ENCODE measurements at regions not wholly inside any gene's neighbourhood (a gene's known extent, or its start where the extent isn't known, plus 50 kb on each side); places are given as distances from the start of the nearest gene placed in this dataset.

- Mint-ChIP-seq H3K4me1 (no peaks in the 10 kb centered on the region), H3K27me3 (peaks cover 3 to 16% of the 10 kb centered on the region in 2 donors), H3K36me3 (peaks cover 3% of the 10 kb centered on the region), H3K9me3 (no peaks in the 10 kb centered on the region), H3K4me3 (no peak overlapping the region), H3K27ac (no peak overlapping the region)
- ATAC-seq (replicated peaks in 1 of 4) (no peak), DNase-seq (no peak)
- CTCF ChIA-PET = no interaction called here
- POLR2A ChIA-PET = no interaction called here
- H3K4me3 ChIP-seq (ENCODE audit: control insufficient read depth in 1 of 2, extremely low read depth in 1 of 2, low read length in 1 of 2) = no peak overlapping the region
- H3K27me3 ChIP-seq (replicated peaks in 1 of 2; ENCODE audit: control insufficient read depth in 2 of 2, extremely low read depth in 1 of 2, insufficient read depth in 2 of 2, low read length in 1 of 2) = peaks cover 0 to 11% of the 10 kb centered on the region in 2 experiments
- H3K9me3 ChIP-seq = peaks cover 4% of the 10 kb centered on the region
- WGBS (ENCODE audit: insufficient coverage) = 94% methylated on average over 3 of the region's 3 CpGs
- H3K36me3 ChIP-seq (ENCODE audit: control insufficient read depth in 2 of 2, extremely low read depth in 1 of 2, insufficient read depth in 1 of 2, low read length in 1 of 2) = no peaks in the 10 kb centered on the region
- H3K27ac ChIP-seq (ENCODE audit: low read length) = no peak overlapping the region
- H3K4me1 ChIP-seq (ENCODE audit: control insufficient read depth in 1 of 2, extremely low read depth in 1 of 2, insufficient read depth in 2 of 2, low read length in 2 of 2) = no peaks in the 10 kb centered on the region
Observed at GRCh38 chr14:61847861-61848260, 85.6 kb downstream of the SNAPC1 start.

DNA sequence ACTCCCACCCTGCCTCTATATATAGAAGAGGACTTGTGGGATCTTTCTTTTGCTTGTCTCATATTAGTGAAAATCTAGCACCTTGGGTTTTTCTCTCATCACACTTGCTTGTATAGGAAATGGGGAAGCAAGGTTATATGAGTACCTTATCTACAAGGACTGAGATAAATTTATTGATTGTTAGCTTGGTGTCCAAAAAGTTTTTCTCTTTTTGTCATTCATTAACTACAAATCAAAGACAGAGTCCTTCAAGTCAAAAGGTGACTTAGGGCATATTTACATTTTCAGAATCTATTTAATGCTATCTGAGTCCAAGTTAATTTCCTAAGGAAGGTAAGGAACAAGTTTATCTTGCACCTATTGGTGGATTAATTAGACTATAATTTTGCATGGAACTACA, 92.7 kb downstream of the SNAPC1 start:
- ChIA-PET POLR2A (interaction anchor here in 1 of 2 donors (0.6 kb wide), 1 partner anchor 1305 kb away, joined by 5 read pairs; no protein-coding TSS in a partner anchor), CTCF (no interaction called here)
- Mint-ChIP-seq H3K9me3 (no peaks in the 10 kb centered on the region), H3K36me3 (peaks cover 3% of the 10 kb centered on the region), H3K27ac (no peak overlapping the region), H3K4me1 (no peaks in the 10 kb centered on the region), H3K4me3 (no peak overlapping the region), H3K27me3 (peaks cover 29 to 34% of the 10 kb centered on the region in 2 donors)
- no peak overlapping the region for H3K27ac ChIP-seq (ENCODE audit: low read length)
- H3K27me3 ChIP-seq (replicated peaks in 1 of 2; ENCODE audit: control insufficient read depth in 2 of 2, extremely low read depth in 1 of 2, insufficient read depth in 2 of 2, low read length in 1 of 2) = peaks cover 0 to 4% of the 10 kb centered on the region in 2 experiments
- no peaks in the 10 kb centered on the region for H3K9me3 ChIP-seq
- no peak for ATAC-seq (replicated peaks in 1 of 4)
- DNase-seq = no peak
- no peak overlapping the region for H3K4me3 ChIP-seq (ENCODE audit: control insufficient read depth in 1 of 2, extremely low read depth in 1 of 2, low read length in 1 of 2)
- H3K36me3 ChIP-seq (ENCODE audit: control insufficient read depth in 2 of 2, extremely low read depth in 1 of 2, insufficient read depth in 1 of 2, low read length in 1 of 2) = no peaks in the 10 kb centered on the region
- H3K4me1 ChIP-seq (ENCODE audit: control insufficient read depth in 1 of 2, extremely low read depth in 1 of 2, insufficient read depth in 2 of 2, low read length in 2 of 2) = no peaks in the 10 kb centered on the region

- DNase-seq (peak; percentile 5 to 64 (median 43)), ATAC-seq (replicated peaks in 1 of 4) (peak; percentile 75 to 94 (median 88))
- no peaks in the 10 kb centered on the region for H3K36me3 Mint-ChIP-seq
- Histone ChIP-seq H3K4me1 (ENCODE audit: control insufficient read depth in 1 of 2, extremely low read depth in 1 of 2, insufficient read depth in 2 of 2, low read length in 2 of 2) (no peaks in the 10 kb centered on the region), H3K36me3 (ENCODE audit: control insufficient read depth in 2 of 2, extremely low read depth in 1 of 2, insufficient read depth in 1 of 2, low read length in 1 of 2) (no peaks in the 10 kb centered on the region), H3K4me3 (ENCODE audit: control insufficient read depth in 1 of 2, extremely low read depth in 1 of 2, low read length in 1 of 2) (no peak overlapping the region), H3K27me3 (replicated peaks in 1 of 2; ENCODE audit: control insufficient read depth in 2 of 2, extremely low read depth in 1 of 2, insufficient read depth in 2 of 2, low read length in 1 of 2) (peaks cover 0 to 4% of the 10 kb centered on the region in 2 experiments), H3K27ac (ENCODE audit: low read length) (no peak overlapping the region), H3K9me3 (no peaks in the 10 kb centered on the region)
- H3K27me3 Mint-ChIP-seq = peaks cover 15 to 18% of the 10 kb centered on the region in 2 donors
- no peak overlapping the region for H3K27ac Mint-ChIP-seq
- no peak overlapping the region for H3K4me3 Mint-ChIP-seq
- peaks cover 0 to 10% (median 0%) of the 10 kb centered on the region in 3 donors for H3K4me1 Mint-ChIP-seq
- POLR2A ChIA-PET = interaction anchor here in 1 of 2 donors (1.1 kb wide), 1 partner anchor 18 kb away, joined by 3 read pairs; no protein-coding TSS in a partner anchor
- CTCF ChIA-PET = interaction anchor here (0.6 to 2.2 kb wide), 5 partner anchors 23 to 314 kb away, joined by 3 to 11 read pairs (median 7); no protein-coding TSS in a partner anchor
- 60% methylated on average over 1 of the region's 1 CpG for WGBS (ENCODE audit: insufficient coverage)
- no peaks in the 10 kb centered on the region for H3K9me3 Mint-ChIP-seq
Observed at GRCh38 chr14:61860294-61860918, 98.2 kb downstream of the SNAPC1 start.

DNA sequence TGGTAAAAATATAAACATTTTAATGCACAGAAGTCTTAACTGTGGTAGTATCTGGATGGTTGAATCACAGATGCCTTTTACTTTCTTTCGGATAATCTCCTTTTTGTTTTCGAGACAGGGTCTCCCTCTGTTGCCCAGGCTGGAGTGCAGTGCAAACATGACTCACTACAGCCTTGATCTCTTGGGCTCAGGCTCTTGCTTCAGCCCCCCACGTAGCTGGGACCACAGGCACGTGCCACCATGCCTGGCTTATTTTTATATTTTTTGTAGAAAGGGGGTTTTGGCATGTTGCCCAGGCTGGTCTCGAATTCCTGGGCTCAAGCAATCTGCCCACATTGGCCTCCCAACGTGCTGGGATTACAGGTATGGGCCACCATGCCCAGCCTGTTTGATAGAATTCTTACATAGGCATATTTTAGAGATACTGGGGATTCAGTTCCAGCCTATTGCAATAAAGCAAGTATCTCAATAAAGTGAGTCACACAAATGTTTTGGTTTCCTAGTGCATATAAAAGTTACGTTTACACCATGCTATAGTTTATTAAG, 99.2 kb downstream of the SNAPC1 start:
- POLR2A ChIA-PET = interaction anchor here in 1 of 2 donors (1.1 kb wide), 1 partner anchor 18 kb away, joined by 3 read pairs; no protein-coding TSS in a partner anchor
- DNase-seq (no peak), ATAC-seq (replicated peaks in 1 of 4) (no peak)
- no peak overlapping the region for H3K4me3 ChIP-seq (ENCODE audit: control insufficient read depth in 1 of 2, extremely low read depth in 1 of 2, low read length in 1 of 2)
- no peak overlapping the region for H3K4me3 Mint-ChIP-seq
- H3K27ac Mint-ChIP-seq = no peak overlapping the region
- H3K9me3 Mint-ChIP-seq = no peaks in the 10 kb centered on the region
- CTCF ChIA-PET = interaction anchor here (0.6 to 2.2 kb wide), 4 partner anchors 24 to 265 kb away, joined by 3 to 11 read pairs (median 6); no protein-coding TSS in a partner anchor
- H3K36me3 Mint-ChIP-seq = no peaks in the 10 kb centered on the region
- no peak overlapping the region for H3K27ac ChIP-seq (ENCODE audit: low read length)
- no peaks in the 10 kb centered on the region for H3K36me3 ChIP-seq (ENCODE audit: control insufficient read depth in 2 of 2, extremely low read depth in 1 of 2, insufficient read depth in 1 of 2, low read length in 1 of 2)
- H3K9me3 ChIP-seq = no peaks in the 10 kb centered on the region
- no peaks in the 10 kb centered on the region for H3K4me1 ChIP-seq (ENCODE audit: control insufficient read depth in 1 of 2, extremely low read depth in 1 of 2, insufficient read depth in 2 of 2, low read length in 2 of 2)
- WGBS (ENCODE audit: insufficient coverage) = 100% methylated on average over 2 of the region's 7 CpGs
- H3K4me1 Mint-ChIP-seq = peaks cover 0 to 10% (median 0%) of the 10 kb centered on the region in 3 donors
- no peaks in the 10 kb centered on the region for H3K27me3 ChIP-seq (replicated peaks in 1 of 2; ENCODE audit: control insufficient read depth in 2 of 2, extremely low read depth in 1 of 2, insufficient read depth in 2 of 2, low read length in 1 of 2)
- H3K27me3 Mint-ChIP-seq = peaks cover 9 to 10% of the 10 kb centered on the region in 2 donors

GRCh38 chr14:61864329-61864898, 102.2 kb downstream of the SNAPC1 start:
- H3K36me3 ChIP-seq (ENCODE audit: control insufficient read depth in 2 of 2, extremely low read depth in 1 of 2, insufficient read depth in 1 of 2, low read length in 1 of 2) = no peaks in the 10 kb centered on the region
- DNase-seq (no peak), ATAC-seq (replicated peaks in 1 of 4) (no peak)
- ChIA-PET CTCF (no interaction called here), POLR2A (no interaction called here)
- H3K36me3 Mint-ChIP-seq = no peaks in the 10 kb centered on the region
- no peak overlapping the region for H3K4me3 Mint-ChIP-seq
- no peaks in the 10 kb centered on the region for H3K4me1 ChIP-seq (ENCODE audit: control insufficient read depth in 1 of 2, extremely low read depth in 1 of 2, insufficient read depth in 2 of 2, low read length in 2 of 2)
- no peaks in the 10 kb centered on the region for H3K27me3 Mint-ChIP-seq
- WGBS (ENCODE audit: insufficient coverage) = 97% methylated on average over 40 of the region's 43 CpGs
- peaks cover 6 to 10% (median 8%) of the 10 kb centered on the region in 3 donors for H3K4me1 Mint-ChIP-seq
- no peaks in the 10 kb centered on the region for H3K9me3 Mint-ChIP-seq
- H3K4me3 ChIP-seq (ENCODE audit: control insufficient read depth in 1 of 2, extremely low read depth in 1 of 2, low read length in 1 of 2) = no peak overlapping the region
- H3K27ac Mint-ChIP-seq = no peak overlapping the region
- no peaks in the 10 kb centered on the region for H3K27me3 ChIP-seq (replicated peaks in 1 of 2; ENCODE audit: control insufficient read depth in 2 of 2, extremely low read depth in 1 of 2, insufficient read depth in 2 of 2, low read length in 1 of 2)
- no peak overlapping the region for H3K27ac ChIP-seq (ENCODE audit: low read length)
- no peaks in the 10 kb centered on the region for H3K9me3 ChIP-seq

DNA sequence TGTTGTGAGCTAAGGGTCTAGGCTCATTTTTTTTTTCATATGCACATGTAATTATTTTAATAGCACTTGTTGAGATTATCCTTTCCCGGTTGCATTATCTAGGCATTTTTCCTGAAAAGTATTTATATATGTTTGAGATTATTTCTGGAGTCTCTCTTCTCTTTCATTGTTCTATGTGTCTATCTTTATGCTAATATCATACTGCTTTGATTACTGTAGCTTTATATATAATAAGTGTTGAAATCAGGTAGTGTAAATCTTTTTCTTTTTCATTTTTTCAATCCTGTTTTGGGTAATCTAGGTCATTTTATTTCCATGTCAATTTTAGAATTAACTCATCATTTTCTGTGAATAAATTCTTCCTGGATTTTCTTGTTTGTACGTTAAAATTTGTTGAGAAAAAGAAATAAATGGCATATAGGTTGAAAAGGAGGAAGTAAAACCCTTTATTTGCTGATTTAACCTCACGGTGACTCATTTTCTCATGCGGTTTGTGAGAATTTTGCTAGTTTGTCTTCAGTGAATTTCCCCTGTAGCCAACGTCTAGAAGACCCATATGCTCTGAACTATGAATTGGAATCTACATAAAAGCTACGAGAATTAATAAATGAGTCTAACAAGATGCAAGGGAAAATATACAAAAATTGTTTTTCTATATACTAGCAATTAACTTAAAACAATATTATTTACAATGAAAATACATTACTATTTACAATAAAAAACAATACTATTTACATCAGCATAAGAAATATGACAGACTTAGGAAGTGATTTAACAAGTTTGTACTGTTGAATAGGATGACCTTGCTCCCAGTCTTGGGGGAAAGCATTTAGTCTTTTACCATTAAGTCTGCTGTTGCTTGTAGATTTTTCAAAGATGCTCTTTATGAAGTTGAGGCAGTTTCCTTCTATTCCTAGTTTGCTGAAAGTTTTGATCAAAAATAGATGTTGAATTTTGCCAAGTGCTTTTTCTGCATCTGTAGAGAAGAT, 105.0 kb downstream of the SNAPC1 start:
- H3K9me3 Mint-ChIP-seq = peaks cover 12 to 16% (median 15%) of the 10 kb centered on the region in 3 donors
- ATAC-seq (replicated peaks in 1 of 4) (no peak), DNase-seq (no peak)
- H3K36me3 ChIP-seq (ENCODE audit: control insufficient read depth in 2 of 2, extremely low read depth in 1 of 2, insufficient read depth in 1 of 2, low read length in 1 of 2) = no peaks in the 10 kb centered on the region
- no peaks in the 10 kb centered on the region for H3K27me3 ChIP-seq (replicated peaks in 1 of 2; ENCODE audit: control insufficient read depth in 2 of 2, extremely low read depth in 1 of 2, insufficient read depth in 2 of 2, low read length in 1 of 2)
- H3K36me3 Mint-ChIP-seq = peaks cover 5% of the 10 kb centered on the region
- no peaks in the 10 kb centered on the region for H3K4me1 ChIP-seq (ENCODE audit: control insufficient read depth in 1 of 2, extremely low read depth in 1 of 2, insufficient read depth in 2 of 2, low read length in 2 of 2)
- no peaks in the 10 kb centered on the region for H3K9me3 ChIP-seq
- H3K27me3 Mint-ChIP-seq = peaks cover 3 to 8% of the 10 kb centered on the region in 2 donors
- POLR2A ChIA-PET = no interaction called here
- no CpG with 5 or more reads among the region's 6 CpGs for WGBS (ENCODE audit: insufficient coverage)
- CTCF ChIA-PET = no interaction called here
- H3K27ac ChIP-seq (ENCODE audit: low read length) = no peak overlapping the region
- H3K4me1 Mint-ChIP-seq = peaks cover 0 to 8% (median 6%) of the 10 kb centered on the region in 3 donors
- no peak overlapping the region for H3K4me3 Mint-ChIP-seq
- no peak overlapping the region for H3K4me3 ChIP-seq (ENCODE audit: control insufficient read depth in 1 of 2, extremely low read depth in 1 of 2, low read length in 1 of 2)
- no peak overlapping the region for H3K27ac Mint-ChIP-seq
